Immature natural killer cell (primary cell): ENCODE measurements at regions not wholly inside any gene's neighbourhood (a gene's known extent, or its start where the extent isn't known, plus 50 kb on each side); places are given as distances from the start of the nearest gene placed in this dataset.
"Not testable (repeated sequence)": the region's sequence is repeated elsewhere in the genome, so short reads cannot be mapped to it uniquely, and the experiment has no call there.

ENCODE experiments used
- DNase-seq, 3 donors: peaks; one replicate each; pipeline ENCODE4 v3.0.0; 2022; ENCODE audit warnings: mixed read lengths in 1 of 3
- H3K27ac Mint-ChIP-seq, 6 donors: one replicate each; pipeline ENCODE4 v1.8.0; 2020; ENCODE audit warnings: mixed read lengths in 6 of 6, mild to moderate bottlenecking in 5 of 6, inconsistent platforms in 4 of 6, moderate library complexity in 3 of 6
- H3K27me3 Mint-ChIP-seq, 3 donors: one replicate each; pipeline ENCODE4 v1.8.0; 2020 to 2021; ENCODE audit warnings: low read depth in 3 of 3, mild to moderate bottlenecking in 3 of 3, mixed read lengths in 3 of 3, moderate library complexity in 3 of 3, inconsistent platforms in 1 of 3
- H3K36me3 Mint-ChIP-seq, 3 donors: one replicate each; pipeline ENCODE4 v1.8.0; 2020; ENCODE audit warnings: mixed read lengths in 3 of 3, inconsistent platforms in 2 of 3, mild to moderate bottlenecking in 2 of 3
- H3K4me1 Mint-ChIP-seq, 2 donors: one replicate each; pipeline ENCODE4 v1.8.0; 2020; ENCODE audit warnings: inconsistent platforms in 2 of 2, mild to moderate bottlenecking in 2 of 2, mixed read lengths in 2 of 2, moderate library complexity in 1 of 2
- H3K4me3 Mint-ChIP-seq, 5 donors: one replicate each; pipeline ENCODE4 v1.8.0; 2020; ENCODE audit warnings: mild to moderate bottlenecking in 5 of 5, mixed read lengths in 5 of 5, inconsistent platforms in 3 of 5, moderate library complexity in 3 of 5
- H3K9me3 Mint-ChIP-seq, 6 donors: one replicate each; pipeline ENCODE4 v1.8.0; 2020; ENCODE audit warnings: mild to moderate bottlenecking in 6 of 6, mixed read lengths in 6 of 6, inconsistent platforms in 4 of 6, moderate library complexity in 3 of 6

DNA sequence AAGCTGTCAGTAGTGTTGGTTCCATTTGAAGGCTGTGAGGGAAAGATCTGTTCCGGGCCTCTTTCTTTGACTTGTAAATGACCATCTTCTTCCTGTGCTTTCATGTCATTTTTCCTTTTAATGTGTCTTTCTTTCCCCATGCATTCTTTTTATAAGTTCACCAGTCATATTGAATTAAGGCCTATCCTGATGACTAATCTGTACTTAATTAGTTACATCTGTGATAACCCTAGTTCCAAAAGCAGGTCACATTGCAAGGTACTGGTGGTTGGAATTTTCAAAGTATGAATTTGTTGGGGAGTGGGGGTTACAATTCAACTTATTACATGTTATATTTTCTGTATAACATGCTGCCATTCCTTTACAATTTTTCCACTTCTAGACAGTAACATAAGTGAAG, 1642.1 kb upstream of the FLRT2 start:
- Mint-ChIP-seq H3K4me3 (no peak overlapping the region), H3K27ac (no peak overlapping the region), H3K9me3 (peaks cover 0 to 11% (median 3%) of the 10 kb centered on the region in 6 donors), H3K4me1 (no peaks in the 10 kb centered on the region), H3K27me3 (no peaks in the 10 kb centered on the region), H3K36me3 (no peaks in the 10 kb centered on the region)
- no peak for DNase-seq

GRCh38 chr14:83893447-83893846, 1636.5 kb upstream of the FLRT2 start:
- H3K9me3 Mint-ChIP-seq = peaks cover 0 to 16% (median 0%) of the 10 kb centered on the region in 6 donors
- H3K27me3 Mint-ChIP-seq = no peaks in the 10 kb centered on the region
- DNase-seq = no peak
- no peak overlapping the region for H3K27ac Mint-ChIP-seq
- H3K36me3 Mint-ChIP-seq = no peaks in the 10 kb centered on the region
- H3K4me3 Mint-ChIP-seq = no peak overlapping the region
- H3K4me1 Mint-ChIP-seq = no peaks in the 10 kb centered on the region

DNA sequence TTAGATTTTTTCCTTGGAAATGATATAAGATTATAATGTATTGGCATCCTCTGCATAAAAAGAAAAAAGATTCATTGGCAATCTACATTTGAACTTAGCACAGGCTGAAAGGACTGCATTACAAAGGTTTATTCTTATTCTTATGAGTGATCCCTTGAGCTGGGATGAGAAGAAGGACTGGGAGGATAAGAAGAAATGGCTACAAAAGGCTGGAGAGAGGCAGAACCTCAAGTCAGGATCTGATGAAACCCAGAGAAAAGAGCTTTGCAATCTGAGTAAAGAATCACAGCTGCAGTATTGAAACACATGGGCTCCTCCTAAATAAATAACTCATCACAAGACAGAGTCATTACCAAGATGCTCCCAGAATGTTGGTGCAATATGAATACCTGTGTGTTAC, 1635.4 kb upstream of the FLRT2 start:
- Mint-ChIP-seq H3K36me3 (no peaks in the 10 kb centered on the region), H3K4me3 (no peak overlapping the region), H3K4me1 (no peaks in the 10 kb centered on the region), H3K27me3 (no peaks in the 10 kb centered on the region), H3K9me3 (peaks cover 0 to 16% (median 0%) of the 10 kb centered on the region in 6 donors), H3K27ac (no peak overlapping the region)
- DNase-seq = no peak

- not testable (repeated sequence) for H3K27ac Mint-ChIP-seq, H3K27me3 Mint-ChIP-seq, H3K4me3 Mint-ChIP-seq, DNase-seq, H3K4me1 Mint-ChIP-seq, H3K36me3 Mint-ChIP-seq
- peaks cover 0 to 10% (median 3%) of the 10 kb centered on the region in 6 donors for H3K9me3 Mint-ChIP-seq
These were observed 1631.4 kb upstream of the FLRT2 start for GRCh38 chr14:83898558-83898957.

DNA sequence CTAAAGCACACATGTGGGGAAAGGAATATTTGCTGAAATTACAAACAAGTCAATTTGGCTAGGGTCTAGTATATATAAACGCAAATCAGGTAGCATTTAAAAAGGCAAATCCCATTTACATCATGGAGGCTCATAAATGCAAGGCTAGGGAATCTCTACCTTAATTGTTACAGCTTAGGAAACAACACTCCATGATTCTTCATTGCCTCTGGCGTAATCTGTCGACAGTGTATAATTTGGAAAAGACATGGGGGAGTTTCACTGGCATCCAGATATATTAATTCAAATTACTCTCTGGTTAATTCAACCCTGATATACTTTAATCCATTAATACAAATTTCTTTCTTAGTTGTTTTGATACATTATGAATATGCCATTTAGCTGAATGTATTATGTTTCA, 1630.2 kb upstream of the FLRT2 start:
- no peak overlapping the region for H3K4me3 Mint-ChIP-seq
- no peaks in the 10 kb centered on the region for H3K27me3 Mint-ChIP-seq
- no peaks in the 10 kb centered on the region for H3K36me3 Mint-ChIP-seq
- no peak for DNase-seq
- H3K27ac Mint-ChIP-seq = no peak overlapping the region
- no peaks in the 10 kb centered on the region for H3K4me1 Mint-ChIP-seq
- peaks cover 0 to 5% (median 2%) of the 10 kb centered on the region in 6 donors for H3K9me3 Mint-ChIP-seq

- Mint-ChIP-seq H3K27me3 (peaks cover 0 to 3% (median 0%) of the 10 kb centered on the region in 3 donors), H3K9me3 (peaks cover 0 to 10% (median 4%) of the 10 kb centered on the region in 6 donors), H3K27ac (no peak overlapping the region), H3K4me1 (no peaks in the 10 kb centered on the region), H3K4me3 (no peak overlapping the region), H3K36me3 (no peaks in the 10 kb centered on the region)
- DNase-seq = no peak
These were observed 1624.8 kb upstream of the FLRT2 start for GRCh38 chr14:83905157-83905556.

GRCh38 chr14:83908419-83908818, 1621.5 kb upstream of the FLRT2 start:
- Mint-ChIP-seq H3K36me3 (no peaks in the 10 kb centered on the region), H3K4me1 (no peaks in the 10 kb centered on the region), H3K27me3 (peaks cover 0 to 3% (median 0%) of the 10 kb centered on the region in 3 donors), H3K4me3 (no peak overlapping the region), H3K9me3 (peaks cover 2 to 10% (median 5%) of the 10 kb centered on the region in 6 donors), H3K27ac (no peak overlapping the region)
- DNase-seq = no peak

- Mint-ChIP-seq H3K36me3 (no peaks in the 10 kb centered on the region), H3K4me1 (no peaks in the 10 kb centered on the region), H3K9me3 (peaks cover 2 to 10% (median 4%) of the 10 kb centered on the region in 6 donors), H3K27ac (no peak overlapping the region), H3K27me3 (peaks cover 0 to 3% (median 0%) of the 10 kb centered on the region in 3 donors), H3K4me3 (no peak overlapping the region)
- no peak for DNase-seq
These were observed 1620.4 kb upstream of the FLRT2 start for GRCh38 chr14:83909507-83909906.

DNA sequence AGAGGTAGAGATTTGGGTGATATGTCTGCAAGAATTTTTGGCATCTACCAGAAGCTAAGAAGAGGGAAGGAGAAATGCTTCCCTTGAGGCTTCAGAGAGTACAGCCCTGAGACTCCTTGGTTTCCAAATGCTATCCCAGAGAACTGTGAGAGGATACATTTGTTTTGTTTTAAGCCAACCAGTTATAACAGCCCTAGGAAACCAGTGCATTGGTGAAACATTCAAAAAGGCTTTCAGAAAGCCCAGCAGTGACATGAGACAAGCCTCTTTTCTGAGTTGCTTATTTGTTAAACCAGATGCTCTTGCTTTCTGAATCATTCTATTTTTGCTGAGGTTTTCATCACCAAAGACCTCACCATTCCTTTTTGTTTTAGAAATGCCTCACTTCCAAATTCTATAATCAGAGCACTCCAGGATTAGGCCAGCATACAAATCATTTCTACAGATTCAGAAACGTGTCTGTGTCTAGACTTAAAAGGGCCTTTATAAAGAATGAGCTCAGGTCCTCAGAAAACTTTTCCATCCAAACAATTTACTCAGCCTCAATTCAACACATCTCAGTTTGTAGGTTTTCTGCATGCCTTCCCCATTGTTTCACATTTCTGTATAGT, 1617.8 kb upstream of the FLRT2 start:
- no peaks in the 10 kb centered on the region for H3K4me1 Mint-ChIP-seq
- no peak overlapping the region for H3K4me3 Mint-ChIP-seq
- peaks cover 2 to 10% (median 5%) of the 10 kb centered on the region in 6 donors for H3K9me3 Mint-ChIP-seq
- no peaks in the 10 kb centered on the region for H3K36me3 Mint-ChIP-seq
- DNase-seq = no peak
- H3K27me3 Mint-ChIP-seq = peaks cover 0 to 3% (median 0%) of the 10 kb centered on the region in 3 donors
- no peak overlapping the region for H3K27ac Mint-ChIP-seq

DNA sequence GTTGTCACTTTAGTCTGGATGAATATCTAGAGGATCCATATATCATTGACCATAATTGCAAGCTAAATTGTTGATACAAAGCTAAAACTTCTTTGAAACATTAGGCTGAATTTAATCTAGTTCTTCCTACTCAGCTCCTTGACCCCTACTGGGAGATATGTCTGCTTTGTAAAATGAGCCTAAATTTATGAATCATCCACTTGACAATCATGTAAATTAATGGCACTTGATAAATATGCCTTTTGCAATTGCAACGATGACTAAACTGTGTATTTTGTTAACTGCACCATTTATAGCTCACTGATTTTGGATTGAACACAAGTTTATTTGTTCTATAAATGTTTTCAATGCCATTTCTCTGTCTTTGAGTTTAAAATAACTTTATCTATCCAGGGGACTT, 1616.5 kb upstream of the FLRT2 start:
- no peak overlapping the region for H3K27ac Mint-ChIP-seq
- no peak overlapping the region for H3K4me3 Mint-ChIP-seq
- no peaks in the 10 kb centered on the region for H3K4me1 Mint-ChIP-seq
- DNase-seq = no peak
- peaks cover 2 to 12% (median 4%) of the 10 kb centered on the region in 6 donors for H3K9me3 Mint-ChIP-seq
- no peaks in the 10 kb centered on the region for H3K36me3 Mint-ChIP-seq
- H3K27me3 Mint-ChIP-seq = peaks cover 0 to 1% (median 0%) of the 10 kb centered on the region in 3 donors

DNA sequence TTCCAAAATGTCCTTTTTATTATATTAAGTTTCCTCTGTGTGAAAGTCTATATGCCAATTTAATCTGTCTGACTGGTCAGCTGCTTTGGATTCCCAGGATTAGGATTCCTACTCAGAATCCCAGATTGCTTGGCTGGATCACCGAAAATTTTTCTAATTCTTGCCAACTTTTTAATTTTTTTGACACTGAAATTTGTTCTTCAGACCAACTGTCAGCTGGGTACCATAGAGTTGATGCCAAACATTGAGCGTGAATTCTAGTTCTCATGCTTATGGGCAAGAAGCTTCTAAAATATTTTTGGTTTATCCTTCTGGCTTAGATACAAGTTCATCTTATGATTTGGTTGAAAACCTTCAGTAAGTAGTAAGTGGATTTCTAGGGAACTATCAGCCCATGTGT, 1611.4 kb upstream of the FLRT2 start:
- no peaks in the 10 kb centered on the region for H3K4me1 Mint-ChIP-seq
- no peaks in the 10 kb centered on the region for H3K27me3 Mint-ChIP-seq
- no peak for DNase-seq
- H3K9me3 Mint-ChIP-seq = peaks cover 0 to 12% (median 3%) of the 10 kb centered on the region in 6 donors
- H3K4me3 Mint-ChIP-seq = no peak overlapping the region
- H3K36me3 Mint-ChIP-seq = no peaks in the 10 kb centered on the region
- no peak overlapping the region for H3K27ac Mint-ChIP-seq

DNA sequence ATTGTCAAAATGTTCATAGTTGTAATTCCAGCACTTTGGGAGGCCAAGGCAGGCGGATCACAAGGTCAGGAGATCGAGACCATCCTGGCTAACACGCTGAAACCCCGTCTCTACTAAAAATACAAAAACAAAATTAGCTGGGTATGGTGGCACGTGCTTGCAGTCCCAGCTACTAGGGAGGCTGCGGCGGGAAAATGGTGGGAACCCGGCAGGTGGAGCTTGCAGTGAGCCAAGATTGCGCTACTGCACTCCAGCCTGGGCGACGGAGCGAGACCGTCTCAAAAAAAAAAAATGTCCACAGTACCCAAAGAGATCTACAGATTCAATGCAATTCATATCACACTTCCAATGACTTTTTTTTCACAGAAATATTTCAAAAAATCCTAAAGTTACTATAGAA, 1610.3 kb upstream of the FLRT2 start:
- not testable (repeated sequence) for DNase-seq, H3K4me3 Mint-ChIP-seq, H3K27me3 Mint-ChIP-seq, H3K4me1 Mint-ChIP-seq, H3K27ac Mint-ChIP-seq, H3K36me3 Mint-ChIP-seq
- H3K9me3 Mint-ChIP-seq = peaks cover 0 to 13% (median 3%) of the 10 kb centered on the region in 6 donors

DNA sequence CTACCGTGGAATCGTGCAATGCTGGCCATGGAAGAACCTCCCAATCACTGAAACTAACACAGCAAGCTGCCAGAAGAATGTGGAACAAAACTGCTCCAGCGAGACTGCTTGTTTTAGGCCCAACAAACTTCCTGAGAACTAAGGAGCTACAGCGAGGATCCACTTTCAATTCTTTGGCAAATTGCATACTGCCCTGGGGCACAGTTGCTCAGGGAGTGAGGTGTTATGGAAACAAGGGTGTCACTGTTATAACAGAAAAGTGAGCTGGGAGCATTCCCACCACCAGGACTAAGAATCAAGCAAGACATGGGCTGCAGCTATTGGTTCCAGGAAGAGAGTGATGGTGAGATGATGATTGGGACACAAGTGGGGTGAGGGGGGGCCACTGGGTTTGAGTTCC, 1606.1 kb upstream of the FLRT2 start:
- Mint-ChIP-seq H3K4me3 (no peak overlapping the region), H3K9me3 (peaks cover 0 to 9% (median 3%) of the 10 kb centered on the region in 6 donors), H3K27ac (no peak overlapping the region), H3K36me3 (no peaks in the 10 kb centered on the region), H3K27me3 (peaks cover 0 to 1% (median 0%) of the 10 kb centered on the region in 3 donors), H3K4me1 (no peaks in the 10 kb centered on the region)
- no peak for DNase-seq

- H3K4me1 Mint-ChIP-seq = no peaks in the 10 kb centered on the region
- H3K27ac Mint-ChIP-seq = no peak overlapping the region
- peaks cover 0 to 3% (median 0%) of the 10 kb centered on the region in 3 donors for H3K27me3 Mint-ChIP-seq
- no peak overlapping the region for H3K4me3 Mint-ChIP-seq
- no peak for DNase-seq
- H3K36me3 Mint-ChIP-seq = no peaks in the 10 kb centered on the region
- peaks cover 0 to 8% (median 3%) of the 10 kb centered on the region in 6 donors for H3K9me3 Mint-ChIP-seq
These were observed 1605.7 kb upstream of the FLRT2 start for GRCh38 chr14:83924259-83924658.

DNA sequence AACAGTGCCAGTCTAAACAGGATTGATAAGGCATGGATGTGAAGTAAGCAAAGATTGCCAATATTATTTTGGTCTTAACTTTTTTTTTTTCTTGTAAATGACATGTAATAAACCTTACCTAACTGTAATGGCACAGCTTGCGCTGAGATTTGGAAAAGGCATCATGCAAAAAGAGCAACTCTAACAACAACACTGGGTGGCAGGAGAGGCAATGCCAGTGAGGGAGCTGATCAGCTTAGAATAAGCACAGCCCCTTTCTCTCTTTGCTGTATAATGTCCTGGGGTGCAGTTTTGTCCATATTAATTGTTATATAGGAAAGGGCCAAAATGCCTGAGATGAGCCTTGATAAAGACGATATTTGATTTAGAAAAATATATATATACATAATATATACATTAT, 1589.7 kb upstream of the FLRT2 start:
- H3K4me1 Mint-ChIP-seq = no peaks in the 10 kb centered on the region
- no peak overlapping the region for H3K27ac Mint-ChIP-seq
- DNase-seq = no peak
- H3K9me3 Mint-ChIP-seq = peaks cover 0 to 13% (median 6%) of the 10 kb centered on the region in 6 donors
- no peak overlapping the region for H3K4me3 Mint-ChIP-seq
- H3K36me3 Mint-ChIP-seq = no peaks in the 10 kb centered on the region
- no peaks in the 10 kb centered on the region for H3K27me3 Mint-ChIP-seq
